WTC11 (cell line): ENCODE measurements at regions not wholly inside any gene's neighbourhood (a gene's known extent, or its start where the extent isn't known, plus 50 kb on each side); places are given as distances from the start of the nearest gene placed in this dataset.

Experiments
- ATF2 ChIP-seq: sonication (generic); formaldehyde crosslinking; IDR thresholded peaks from 2 replicates; pipeline ENCODE4 v1.8.1; 2022; ENCODE audit warnings: low read depth, missing genetic modification reagents, borderline replicate concordance
- CTCF ChIP-seq: fragments of 200-600 bp; IDR thresholded peaks from 2 replicates; pipeline ENCODE4 v1.8.0; 2022; ENCODE audit warnings: antibody characterized with exemption
- ESRRA ChIP-seq: sonication (generic); formaldehyde crosslinking; IDR thresholded peaks from 2 replicates; pipeline ENCODE4 v1.8.1; 2022; ENCODE audit warnings: mild to moderate bottlenecking, missing genetic modification reagents, borderline replicate concordance
- GABPB1 ChIP-seq: sonication (generic); formaldehyde crosslinking; IDR thresholded peaks from 2 replicates; pipeline ENCODE4 v1.8.1; 2023; ENCODE audit warnings: mild to moderate bottlenecking, missing genetic modification reagents
- NFE2L1 ChIP-seq: sonication (generic); formaldehyde crosslinking; IDR thresholded peaks from 2 replicates; pipeline ENCODE4 v1.8.1; 2023; ENCODE audit warnings: missing genetic modification reagents
- NFYB ChIP-seq: sonication (generic); formaldehyde crosslinking; conservative IDR thresholded peaks from 2 replicates; pipeline ENCODE4 v1.8.0; 2022; ENCODE audit warnings: low read depth, missing genetic modification reagents
- SMAD3 ChIP-seq: sonication (generic); formaldehyde crosslinking; IDR thresholded peaks from 2 replicates; pipeline ENCODE4 v1.8.0; 2022; ENCODE audit warnings: missing genetic modification reagents, mild to moderate bottlenecking, borderline replicate concordance
- ZNF263 ChIP-seq: sonication (generic); formaldehyde crosslinking; IDR thresholded peaks from 2 replicates; pipeline ENCODE4 v1.8.1; 2022; ENCODE audit warnings: low read depth, mild to moderate bottlenecking, moderate library complexity, missing genetic modification reagents
- TF ChIP-seq, protein P1 (sequence below): sonication (generic); formaldehyde crosslinking; IDR thresholded peaks from 2 replicates; pipeline ENCODE4 v1.8.1; 2022; ENCODE audit warnings: low read depth, mild to moderate bottlenecking, moderate library complexity, missing genetic modification reagents, borderline replicate concordance

- TF ChIP-seq, protein P1, sequence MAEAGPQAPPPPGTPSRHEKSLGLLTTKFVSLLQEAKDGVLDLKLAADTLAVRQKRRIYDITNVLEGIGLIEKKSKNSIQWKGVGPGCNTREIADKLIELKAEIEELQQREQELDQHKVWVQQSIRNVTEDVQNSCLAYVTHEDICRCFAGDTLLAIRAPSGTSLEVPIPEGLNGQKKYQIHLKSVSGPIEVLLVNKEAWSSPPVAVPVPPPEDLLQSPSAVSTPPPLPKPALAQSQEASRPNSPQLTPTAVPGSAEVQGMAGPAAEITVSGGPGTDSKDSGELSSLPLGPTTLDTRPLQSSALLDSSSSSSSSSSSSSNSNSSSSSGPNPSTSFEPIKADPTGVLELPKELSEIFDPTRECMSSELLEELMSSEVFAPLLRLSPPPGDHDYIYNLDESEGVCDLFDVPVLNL (CRISPR knock-in tag) = no peak
- no peak for TF ChIP-seq SMAD3 (CRISPR knock-in tag)
- TF ChIP-seq NFYB (CRISPR knock-in tag) = no peak
- TF ChIP-seq CTCF = no peak
- no peak for TF ChIP-seq ESRRA (CRISPR knock-in tag)
- TF ChIP-seq GABPB1 (CRISPR knock-in tag) = no peak
- no peak for TF ChIP-seq NFE2L1 (CRISPR knock-in tag)
- TF ChIP-seq ATF2 (CRISPR knock-in tag) = no peak
- TF ChIP-seq ZNF263 (CRISPR knock-in tag) = no peak
Observed at GRCh38 chr12:74449872-74450271, 87.8 kb upstream of the ATXN7L3B start.
